ENCODE measurements at regions not wholly inside any gene's neighbourhood (a gene's known extent, or its start where the extent isn't known, plus 50 kb on each side); places are given as distances from the start of the nearest gene placed in this dataset.

GRCh38 chr3:65234499-65234898 is 546.7 kb upstream of the ADAMTS9 start:
- intact Hi-C loops (cut with micrococcal nuclease) = no loop called here
- DNase-seq (no peak), ATAC-seq (ENCODE audit: low read depth) (no peak)
- ChIA-PET POLR2A (no interaction called here), CTCF (no interaction called here)
- Mint-ChIP-seq H3K27me3 (no peaks in the 10 kb centered on the region), H3K9me3 (peaks cover 4% of the 10 kb centered on the region), H3K27ac (no peak overlapping the region), H3K36me3 (ENCODE audit: low read depth) (no peaks in the 10 kb centered on the region), H3K4me3 (no peak overlapping the region), H3K4me1 (no peaks in the 10 kb centered on the region)
- no peak for TF ChIP-seq CTCF (IDR thresholded peaks at IDR 0.05)

DNA sequence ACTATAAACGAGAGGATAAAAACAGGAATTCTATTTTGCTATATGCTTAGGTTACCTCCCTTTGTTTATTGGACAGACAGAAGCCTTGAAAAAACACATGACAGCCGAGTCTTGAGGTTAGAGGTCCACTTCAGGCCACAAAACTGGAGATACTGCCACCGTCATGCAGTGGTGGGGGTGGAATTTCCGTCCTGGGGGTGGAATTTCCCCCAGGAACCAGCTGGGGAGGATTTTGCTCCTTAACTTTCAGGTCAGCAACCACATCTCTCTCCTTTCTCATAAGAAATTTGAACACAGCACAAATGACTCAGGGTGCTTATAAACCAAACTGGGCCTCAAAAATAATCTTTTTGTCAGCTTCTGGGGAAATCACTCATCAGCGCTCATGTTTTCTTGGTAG is 545.8 kb upstream of the ADAMTS9 start:
- Mint-ChIP-seq H3K9me3 (peaks cover 4% of the 10 kb centered on the region), H3K27ac (no peak overlapping the region), H3K36me3 (ENCODE audit: low read depth) (no peaks in the 10 kb centered on the region), H3K27me3 (no peaks in the 10 kb centered on the region), H3K4me3 (no peak overlapping the region), H3K4me1 (no peaks in the 10 kb centered on the region)
- ChIA-PET CTCF (no interaction called here), POLR2A (no interaction called here)
- intact Hi-C loops (cut with micrococcal nuclease) = no loop called here
- no peak for TF ChIP-seq CTCF (IDR thresholded peaks at IDR 0.05)
- DNase-seq (no peak), ATAC-seq (ENCODE audit: low read depth) (no peak)

DNA sequence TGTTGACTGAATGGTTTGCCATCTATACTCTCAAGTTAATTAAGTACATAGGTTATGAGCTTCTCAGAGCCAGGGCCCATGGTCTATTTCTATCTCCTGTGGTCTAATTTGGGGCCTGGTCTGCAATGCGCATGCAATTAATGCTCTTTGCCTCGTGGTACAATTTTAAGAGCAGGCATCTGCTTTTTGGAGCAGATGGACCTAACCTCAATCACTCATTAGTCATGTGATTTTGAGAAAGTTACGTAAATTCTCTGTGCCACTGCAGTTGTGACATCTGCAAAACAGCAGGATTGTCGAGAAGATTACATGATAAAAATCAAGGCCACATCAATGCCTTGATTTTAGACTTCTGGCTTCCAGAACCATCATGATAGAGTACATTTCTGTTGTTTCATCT is 543.7 kb upstream of the ADAMTS9 start:
- intact Hi-C loops (cut with micrococcal nuclease) = no loop called here
- ATAC-seq (ENCODE audit: low read depth) (no peak), DNase-seq (no peak)
- H3K27me3 Mint-ChIP-seq = no peaks in the 10 kb centered on the region
- CTCF ChIA-PET = no interaction called here
- no peaks in the 10 kb centered on the region for H3K36me3 Mint-ChIP-seq (ENCODE audit: low read depth)
- H3K4me3 Mint-ChIP-seq = no peak overlapping the region
- peaks cover 4% of the 10 kb centered on the region for H3K9me3 Mint-ChIP-seq
- no peak for TF ChIP-seq CTCF (IDR thresholded peaks at IDR 0.05)
- no peaks in the 10 kb centered on the region for H3K4me1 Mint-ChIP-seq
- no peak overlapping the region for H3K27ac Mint-ChIP-seq
- POLR2A ChIA-PET = interaction anchor here (0.8 kb wide), 1 partner anchor 13 kb away, joined by 3 read pairs; no protein-coding TSS in a partner anchor

DNA sequence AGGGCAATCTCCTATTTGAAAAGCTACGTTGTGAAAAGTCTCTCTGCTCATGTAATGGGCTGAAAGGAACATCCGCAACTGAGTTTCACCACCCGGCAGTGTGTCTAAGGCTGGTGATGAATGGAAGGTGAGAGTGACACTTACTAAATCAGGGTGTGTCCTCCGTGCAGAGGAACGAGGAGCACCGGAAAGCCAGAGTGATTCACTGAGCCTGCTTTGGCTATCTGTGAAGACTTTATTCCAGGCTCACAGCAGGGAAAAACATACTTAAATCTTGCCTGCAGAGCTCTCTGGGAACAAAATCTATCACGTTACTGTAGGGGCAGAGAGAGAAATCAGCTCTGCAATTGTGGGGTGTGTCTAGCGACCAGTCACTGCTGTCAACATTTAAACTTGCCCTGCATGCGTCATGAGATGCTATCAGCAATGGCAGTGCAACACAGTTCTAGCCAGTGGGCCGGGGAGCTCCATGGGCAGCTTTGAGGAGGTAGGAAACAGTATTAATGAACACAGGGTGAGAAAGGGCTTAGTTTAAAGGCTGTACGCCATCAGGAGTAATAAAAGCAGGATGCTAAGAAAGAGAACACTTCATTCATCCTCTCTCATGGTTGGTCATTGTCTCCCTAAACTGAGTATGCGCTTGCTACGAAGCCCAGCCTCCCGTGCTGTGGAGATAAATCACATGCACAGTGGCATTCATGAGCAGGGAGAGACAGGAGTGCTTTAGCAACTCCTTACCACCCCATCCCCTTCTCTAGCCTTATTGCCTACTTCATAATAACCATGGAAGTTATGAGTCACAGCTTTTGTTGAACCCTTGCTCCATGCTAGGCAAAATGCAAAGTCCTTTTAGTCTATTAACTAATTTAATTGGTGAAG is 542.7 kb upstream of the ADAMTS9 start:
- no peak overlapping the region for H3K4me3 Mint-ChIP-seq
- CTCF ChIA-PET = no interaction called here

More for the DNA sequence above, 542.7 kb upstream of the ADAMTS9 start:
- DNase-seq (no peak), ATAC-seq (ENCODE audit: low read depth) (no peak)
- POLR2A ChIA-PET = interaction anchor here (0.8 kb wide), 1 partner anchor 15 kb away, joined by 3 read pairs; no protein-coding TSS in a partner anchor
- H3K4me1 Mint-ChIP-seq = no peaks in the 10 kb centered on the region
- TF ChIP-seq CTCF (IDR thresholded peaks at IDR 0.05) = no peak
- intact Hi-C loops (cut with micrococcal nuclease) = no loop called here
- no peaks in the 10 kb centered on the region for H3K27me3 Mint-ChIP-seq
- H3K9me3 Mint-ChIP-seq = peaks cover 4% of the 10 kb centered on the region
- H3K27ac Mint-ChIP-seq = no peak overlapping the region
- no peaks in the 10 kb centered on the region for H3K36me3 Mint-ChIP-seq (ENCODE audit: low read depth)
